ENCODE measurements at regions not wholly inside any gene's neighbourhood (a gene's known extent, or its start where the extent isn't known, plus 50 kb on each side); places are given as distances from the start of the nearest gene placed in this dataset.

DNA sequence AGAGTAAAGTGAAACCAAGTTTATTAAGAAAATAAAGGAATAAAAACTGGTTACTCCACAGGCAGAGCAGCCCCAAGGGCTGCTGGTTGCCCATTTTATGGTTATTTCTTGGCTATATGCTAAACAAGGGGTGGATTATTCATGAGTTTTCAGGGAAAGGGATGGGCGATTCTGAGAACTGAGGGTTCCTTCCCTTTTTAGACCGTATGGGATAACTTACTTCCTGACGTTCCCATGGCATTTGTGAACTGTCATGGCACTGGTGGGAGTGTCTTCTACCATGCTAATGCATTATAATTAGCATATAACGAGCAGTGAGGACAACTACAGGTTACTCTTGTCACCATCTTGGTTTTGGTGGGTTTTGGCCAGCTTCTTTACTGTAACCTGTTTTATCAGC, 323.9 kb upstream of the PTGER4 start:
- Histone ChIP-seq H3K4me3 (no peak overlapping the region), H3K9me3 (no peaks in the 10 kb centered on the region), H3K27me3 (no peaks in the 10 kb centered on the region), H3K4me1 (peaks cover 0 to 7% (median 3%) of the 10 kb centered on the region in 4 donors), H3K36me3 (no peaks in the 10 kb centered on the region), H3K27ac (no peak overlapping the region)
- TF ChIP-seq EP300 (IDR thresholded peaks at IDR 0.05), result no peak
- TF ChIP-seq POLR2A (IDR thresholded peaks at IDR 0.05), result no peak
- TF ChIP-seq, protein P1, sequence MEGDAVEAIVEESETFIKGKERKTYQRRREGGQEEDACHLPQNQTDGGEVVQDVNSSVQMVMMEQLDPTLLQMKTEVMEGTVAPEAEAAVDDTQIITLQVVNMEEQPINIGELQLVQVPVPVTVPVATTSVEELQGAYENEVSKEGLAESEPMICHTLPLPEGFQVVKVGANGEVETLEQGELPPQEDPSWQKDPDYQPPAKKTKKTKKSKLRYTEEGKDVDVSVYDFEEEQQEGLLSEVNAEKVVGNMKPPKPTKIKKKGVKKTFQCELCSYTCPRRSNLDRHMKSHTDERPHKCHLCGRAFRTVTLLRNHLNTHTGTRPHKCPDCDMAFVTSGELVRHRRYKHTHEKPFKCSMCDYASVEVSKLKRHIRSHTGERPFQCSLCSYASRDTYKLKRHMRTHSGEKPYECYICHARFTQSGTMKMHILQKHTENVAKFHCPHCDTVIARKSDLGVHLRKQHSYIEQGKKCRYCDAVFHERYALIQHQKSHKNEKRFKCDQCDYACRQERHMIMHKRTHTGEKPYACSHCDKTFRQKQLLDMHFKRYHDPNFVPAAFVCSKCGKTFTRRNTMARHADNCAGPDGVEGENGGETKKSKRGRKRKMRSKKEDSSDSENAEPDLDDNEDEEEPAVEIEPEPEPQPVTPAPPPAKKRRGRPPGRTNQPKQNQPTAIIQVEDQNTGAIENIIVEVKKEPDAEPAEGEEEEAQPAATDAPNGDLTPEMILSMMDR (IDR thresholded peaks at IDR 0.05), result no peak
- no peak for TF ChIP-seq POLR2AphosphoS5 (IDR thresholded peaks at IDR 0.05)
- DNase-seq, result no peak
- intact Hi-C loops (cut with DNase I), result no loop called here
- 78 to 86% methylated on average over 4 of the region's 4 CpGs for WGBS, 2 donors

DNA sequence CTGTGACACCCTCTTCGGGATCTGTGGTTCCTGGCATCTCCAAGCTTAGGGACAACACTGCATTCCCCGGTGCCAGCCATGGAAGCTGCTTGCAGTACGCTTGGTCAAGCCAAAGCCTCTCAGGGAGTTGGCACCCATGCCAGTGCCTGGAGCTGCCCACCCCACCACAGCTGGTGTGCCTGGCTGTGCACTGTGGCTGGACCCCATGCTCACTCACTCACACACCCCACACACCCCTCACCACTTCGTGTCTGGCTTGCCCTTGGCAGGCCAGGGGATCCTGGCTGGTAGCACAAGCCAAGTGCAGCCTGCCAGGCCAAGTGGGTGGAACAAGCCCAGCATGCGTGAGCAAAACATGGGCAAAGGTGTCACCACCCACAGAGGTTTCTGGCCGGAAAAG, 324.5 kb upstream of the PTGER4 start:
- peaks cover 0 to 7% (median 3%) of the 10 kb centered on the region in 4 donors for H3K4me1 ChIP-seq

DNA sequence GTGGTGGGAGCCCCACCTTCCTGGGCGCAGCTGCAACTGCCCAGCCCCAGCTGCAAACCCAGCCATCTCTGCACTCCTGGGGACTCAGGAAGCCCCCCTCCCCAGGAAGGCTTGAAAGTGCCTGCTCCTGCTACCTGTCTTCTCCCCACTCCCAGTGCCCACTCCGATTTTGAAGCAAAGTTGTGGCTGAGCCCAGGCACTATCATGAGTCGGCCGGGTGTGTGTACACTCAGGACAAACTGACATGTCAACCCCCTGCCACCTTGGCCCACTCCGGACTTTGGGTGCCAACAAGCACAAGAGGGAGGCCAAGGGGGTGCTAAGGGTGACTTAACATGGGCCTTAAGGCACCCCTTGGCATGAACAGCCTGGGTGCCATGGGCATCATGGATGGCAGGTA, 325.5 kb upstream of the PTGER4 start:
- DNase-seq, result no peak
- no peak overlapping the region for H3K27ac ChIP-seq
- TF ChIP-seq, protein P1 (IDR thresholded peaks at IDR 0.05), result no peak
- TF ChIP-seq POLR2A (IDR thresholded peaks at IDR 0.05), result no peak
- TF ChIP-seq EP300 (IDR thresholded peaks at IDR 0.05), result no peak
- no peak for TF ChIP-seq POLR2AphosphoS5 (IDR thresholded peaks at IDR 0.05)
- peaks cover 0 to 7% (median 3%) of the 10 kb centered on the region in 4 donors for H3K4me1 ChIP-seq
- no peaks in the 10 kb centered on the region for H3K27me3 ChIP-seq
- H3K4me3 ChIP-seq, result no peak overlapping the region
- 93% methylated on average over 5 of the region's 5 CpGs for WGBS, 2 donors
- no peaks in the 10 kb centered on the region for H3K36me3 ChIP-seq
- intact Hi-C loops (cut with DNase I), result no loop called here
- peaks cover 0 to 4% (median 0%) of the 10 kb centered on the region in 4 donors for H3K9me3 ChIP-seq

More for the DNA sequence above, 324.5 kb upstream of the PTGER4 start:
- no peak for DNase-seq
- no peak overlapping the region for H3K27ac ChIP-seq
- 91 to 94% methylated on average over 6 of the region's 6 CpGs for WGBS, 2 donors
- peaks cover 0 to 3% (median 0%) of the 10 kb centered on the region in 4 donors for H3K9me3 ChIP-seq
- TF ChIP-seq POLR2A (IDR thresholded peaks at IDR 0.05) (no peak), POLR2AphosphoS5 (IDR thresholded peaks at IDR 0.05) (no peak), EP300 (IDR thresholded peaks at IDR 0.05) (no peak)
- TF ChIP-seq, protein P1 (IDR thresholded peaks at IDR 0.05), result no peak
- H3K27me3 ChIP-seq, result no peaks in the 10 kb centered on the region
- H3K4me3 ChIP-seq, result no peak overlapping the region
- H3K36me3 ChIP-seq, result no peaks in the 10 kb centered on the region
- intact Hi-C loops (cut with DNase I), result no loop called here

GRCh38 chr5:40353442-40353841, 326.3 kb upstream of the PTGER4 start:
- TF ChIP-seq, protein P1 (IDR thresholded peaks at IDR 0.05), result no peak
- TF ChIP-seq POLR2A (IDR thresholded peaks at IDR 0.05), result no peak
- TF ChIP-seq EP300 (IDR thresholded peaks at IDR 0.05), result no peak
- no peak for TF ChIP-seq POLR2AphosphoS5 (IDR thresholded peaks at IDR 0.05)
- WGBS, 2 donors, result 87 to 89% methylated on average over 3 of the region's 3 CpGs
- intact Hi-C loops (cut with DNase I), result no loop called here

More at GRCh38 chr5:40353442-40353841, 326.3 kb upstream of the PTGER4 start:
- H3K36me3 ChIP-seq, result no peaks in the 10 kb centered on the region
- H3K4me3 ChIP-seq, result no peak overlapping the region
- no peak overlapping the region for H3K27ac ChIP-seq
- peaks cover 0 to 4% (median 0%) of the 10 kb centered on the region in 4 donors for H3K9me3 ChIP-seq
- no peaks in the 10 kb centered on the region for H3K27me3 ChIP-seq
- no peak for DNase-seq
- H3K4me1 ChIP-seq, result peaks cover 0 to 7% (median 3%) of the 10 kb centered on the region in 4 donors
